T-helper 1 cell treated with Interleukin-12 subunit alpha and Interleukin-12 subunit beta and Interleukin-4 antibody, amounts not matched to agents 30 μg/mL and 1 μg/mL, for 36 hours (primary cell): ENCODE measurements at regions not wholly inside any gene's neighbourhood (a gene's known extent, or its start where the extent isn't known, plus 50 kb on each side); places are given as distances from the start of the nearest gene placed in this dataset.

Experiments used
- H3K27ac Mint-ChIP-seq: one replicate; pipeline ENCODE4 v1.8.0; 2021; ENCODE audit warnings: mild to moderate bottlenecking, mixed read lengths
- H3K27me3 Mint-ChIP-seq: one replicate; pipeline ENCODE4 v1.8.0; 2021; ENCODE audit warnings: low read depth, mixed read lengths
- H3K36me3 Mint-ChIP-seq: one replicate; pipeline ENCODE4 v1.8.0; 2021; ENCODE audit warnings: low read depth, mixed read lengths
- H3K4me1 Mint-ChIP-seq: one replicate; pipeline ENCODE4 v1.8.0; 2021; ENCODE audit warnings: low read depth, mixed read lengths
- H3K4me3 Mint-ChIP-seq: one replicate; pipeline ENCODE4 v1.8.0; 2021; ENCODE audit warnings: mild to moderate bottlenecking, moderate library complexity, mixed read lengths
- H3K9me3 Mint-ChIP-seq: one replicate; pipeline ENCODE4 v1.8.0; 2021; ENCODE audit warnings: mixed read lengths

DNA sequence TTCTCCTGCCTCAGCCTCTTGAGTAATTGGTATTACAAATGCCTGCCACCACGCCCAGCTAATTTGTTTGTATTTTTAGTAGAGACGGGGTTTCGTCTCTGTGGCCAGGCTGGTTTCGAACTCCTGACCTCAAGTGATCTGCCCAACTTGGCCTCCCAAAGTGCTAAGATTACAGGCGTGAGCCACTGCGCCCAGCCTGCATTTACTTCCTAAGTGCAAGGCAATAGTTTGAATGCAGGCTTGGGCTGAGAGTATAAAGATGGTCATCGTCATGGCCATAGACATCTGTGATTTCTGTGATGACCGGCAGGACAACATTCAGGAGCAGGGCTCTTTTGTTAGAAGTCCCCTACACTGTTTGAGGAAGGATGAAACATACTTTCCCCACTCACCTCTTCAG lies 393.9 kb upstream of the SHH start:
- no peak overlapping the region for H3K27ac Mint-ChIP-seq
- no peaks in the 10 kb centered on the region for H3K4me1 Mint-ChIP-seq
- no peak overlapping the region for H3K4me3 Mint-ChIP-seq
- H3K27me3 Mint-ChIP-seq, result no peaks in the 10 kb centered on the region
- no peaks in the 10 kb centered on the region for H3K36me3 Mint-ChIP-seq
- H3K9me3 Mint-ChIP-seq, result no peaks in the 10 kb centered on the region

DNA sequence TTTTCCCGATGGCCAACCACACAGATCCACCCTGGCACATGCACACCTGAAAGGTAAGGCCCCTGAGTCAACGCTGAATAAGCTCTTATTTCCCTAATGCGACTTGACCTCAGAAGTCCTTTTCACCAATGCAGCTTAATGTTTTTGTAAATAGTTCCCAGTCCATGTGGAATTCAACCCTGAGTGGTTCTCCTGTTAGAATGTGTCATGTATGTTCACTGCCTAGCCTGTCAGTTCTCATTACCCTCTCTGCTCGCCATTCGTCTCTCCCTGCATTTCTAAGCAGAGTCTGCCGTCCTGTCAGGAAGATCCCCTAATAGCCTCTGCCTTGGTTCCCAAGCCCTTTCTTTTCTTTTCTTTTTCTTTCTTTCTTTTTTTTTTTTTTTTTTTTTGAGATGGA lies 392.6 kb upstream of the SHH start:
- Mint-ChIP-seq H3K27me3 (no peaks in the 10 kb centered on the region), H3K4me1 (no peaks in the 10 kb centered on the region), H3K9me3 (no peaks in the 10 kb centered on the region), H3K27ac (no peak overlapping the region), H3K36me3 (no peaks in the 10 kb centered on the region), H3K4me3 (no peak overlapping the region)

DNA sequence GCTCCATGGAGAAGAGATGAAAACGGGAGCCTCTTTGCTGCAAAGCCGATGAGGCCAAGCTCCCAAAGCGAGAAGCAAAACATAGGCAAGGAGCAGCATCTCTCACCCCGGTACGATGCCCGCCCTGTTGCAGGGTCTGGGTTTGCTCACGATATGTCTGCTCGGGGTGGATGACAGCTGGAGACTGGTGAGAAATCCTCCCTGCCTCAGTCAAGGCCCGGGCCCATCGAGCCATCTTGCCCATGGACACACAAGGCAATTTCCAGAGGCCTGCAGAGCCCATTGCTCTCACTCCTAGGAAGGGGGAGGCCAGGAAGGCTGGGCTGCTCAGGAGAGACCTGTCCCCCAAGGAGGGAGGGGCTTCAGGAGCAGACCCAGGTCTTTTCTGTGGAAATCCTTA lies 391.7 kb upstream of the SHH start:
- Mint-ChIP-seq H3K4me1 (no peaks in the 10 kb centered on the region), H3K36me3 (no peaks in the 10 kb centered on the region), H3K9me3 (no peaks in the 10 kb centered on the region), H3K4me3 (no peak overlapping the region), H3K27me3 (no peaks in the 10 kb centered on the region), H3K27ac (no peak overlapping the region)

GRCh38 chr7:156198277-156198676 lies 386.0 kb upstream of the SHH start:
- Mint-ChIP-seq H3K27ac (no peak overlapping the region), H3K36me3 (no peaks in the 10 kb centered on the region), H3K27me3 (no peaks in the 10 kb centered on the region), H3K9me3 (no peaks in the 10 kb centered on the region), H3K4me1 (no peaks in the 10 kb centered on the region), H3K4me3 (no peak overlapping the region)

DNA sequence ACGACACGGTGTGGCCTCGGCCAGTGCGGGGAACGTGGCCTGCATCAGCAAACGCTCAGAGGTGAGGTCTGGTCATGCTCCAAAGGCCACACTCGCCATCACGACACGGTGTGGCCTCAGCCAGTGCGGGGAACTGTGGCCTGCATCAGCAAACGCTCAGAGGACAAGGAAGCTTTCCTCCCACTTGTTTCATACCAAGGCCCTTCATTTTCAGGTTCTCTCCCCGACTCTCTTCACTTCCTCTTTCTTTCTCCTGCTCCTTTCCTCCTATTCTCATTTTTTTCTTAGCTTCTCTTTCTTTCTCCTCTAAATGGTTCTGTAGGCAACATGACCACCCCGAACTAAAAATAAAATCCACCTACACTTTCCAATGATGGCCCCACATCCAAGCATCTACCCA lies 384.4 kb upstream of the SHH start:
- Mint-ChIP-seq H3K4me1 (no peaks in the 10 kb centered on the region), H3K36me3 (no peaks in the 10 kb centered on the region), H3K4me3 (no peak overlapping the region), H3K9me3 (no peaks in the 10 kb centered on the region), H3K27me3 (no peaks in the 10 kb centered on the region), H3K27ac (no peak overlapping the region)

- H3K36me3 Mint-ChIP-seq, result no peaks in the 10 kb centered on the region
- H3K4me3 Mint-ChIP-seq, result no peak overlapping the region
- H3K4me1 Mint-ChIP-seq, result no peaks in the 10 kb centered on the region
- H3K27ac Mint-ChIP-seq, result no peak overlapping the region
- no peaks in the 10 kb centered on the region for H3K27me3 Mint-ChIP-seq
- no peaks in the 10 kb centered on the region for H3K9me3 Mint-ChIP-seq
Observed at GRCh38 chr7:156195276-156195675, 383.0 kb upstream of the SHH start.

- Mint-ChIP-seq H3K27me3 (no peaks in the 10 kb centered on the region), H3K36me3 (no peaks in the 10 kb centered on the region), H3K4me3 (no peak overlapping the region), H3K9me3 (no peaks in the 10 kb centered on the region), H3K4me1 (no peaks in the 10 kb centered on the region), H3K27ac (no peak overlapping the region)
Observed at GRCh38 chr7:156194813-156195212, 382.6 kb upstream of the SHH start.

GRCh38 chr7:156192921-156193320 lies 380.7 kb upstream of the SHH start:
- Mint-ChIP-seq H3K9me3 (no peaks in the 10 kb centered on the region), H3K4me3 (no peak overlapping the region), H3K4me1 (no peaks in the 10 kb centered on the region), H3K36me3 (no peaks in the 10 kb centered on the region), H3K27ac (no peak overlapping the region), H3K27me3 (no peaks in the 10 kb centered on the region)

DNA sequence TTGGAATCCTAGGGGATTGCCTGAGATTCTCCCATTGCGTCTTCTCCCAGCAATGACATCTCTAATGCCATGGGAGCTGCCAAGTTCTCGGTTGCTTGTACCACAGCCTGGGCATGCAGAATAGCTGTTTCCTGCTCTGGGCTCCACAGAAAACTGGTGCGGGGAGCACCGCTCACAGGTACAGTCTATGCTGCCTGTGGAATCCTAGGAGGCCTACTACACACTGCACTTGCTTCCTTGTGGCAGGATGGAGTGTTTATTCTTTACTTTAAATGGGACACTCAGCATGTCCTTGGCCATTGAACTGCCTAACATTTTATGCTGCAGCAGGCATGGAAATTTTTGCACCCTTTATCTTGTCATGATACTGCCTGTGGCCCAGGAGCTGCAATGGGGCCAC lies 378.8 kb upstream of the SHH start:
- Mint-ChIP-seq H3K36me3 (no peaks in the 10 kb centered on the region), H3K27ac (no peak overlapping the region), H3K4me3 (no peak overlapping the region), H3K27me3 (no peaks in the 10 kb centered on the region), H3K4me1 (no peaks in the 10 kb centered on the region), H3K9me3 (no peaks in the 10 kb centered on the region)

DNA sequence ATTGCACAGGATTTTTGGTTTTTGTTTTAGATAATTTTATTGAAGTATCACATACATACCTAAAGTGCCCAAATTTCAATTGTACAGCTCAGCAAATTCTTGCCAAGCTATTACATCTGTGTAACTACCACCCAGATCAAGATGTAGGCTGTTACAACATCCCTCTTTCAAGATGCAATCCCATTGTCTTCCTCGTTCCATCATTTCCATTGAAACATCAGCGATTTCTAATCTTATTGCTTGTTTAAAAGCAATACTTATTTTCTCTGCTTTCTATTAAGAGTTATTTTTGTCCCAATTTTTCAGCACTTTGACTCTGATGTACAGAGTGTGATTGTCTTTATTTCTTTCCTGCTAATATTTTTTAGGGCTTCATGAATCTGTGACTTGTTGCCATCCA lies 372.8 kb upstream of the SHH start:
- no peak overlapping the region for H3K4me3 Mint-ChIP-seq
- H3K27ac Mint-ChIP-seq, result no peak overlapping the region
- H3K4me1 Mint-ChIP-seq, result no peaks in the 10 kb centered on the region
- no peaks in the 10 kb centered on the region for H3K9me3 Mint-ChIP-seq
- peaks cover 3% of the 10 kb centered on the region for H3K27me3 Mint-ChIP-seq
- no peaks in the 10 kb centered on the region for H3K36me3 Mint-ChIP-seq

GRCh38 chr7:156184164-156184563 lies 371.9 kb upstream of the SHH start:
- peaks cover 3% of the 10 kb centered on the region for H3K27me3 Mint-ChIP-seq
- no peaks in the 10 kb centered on the region for H3K4me1 Mint-ChIP-seq
- no peaks in the 10 kb centered on the region for H3K36me3 Mint-ChIP-seq
- H3K9me3 Mint-ChIP-seq, result no peaks in the 10 kb centered on the region
- H3K27ac Mint-ChIP-seq, result no peak overlapping the region
- H3K4me3 Mint-ChIP-seq, result no peak overlapping the region

DNA sequence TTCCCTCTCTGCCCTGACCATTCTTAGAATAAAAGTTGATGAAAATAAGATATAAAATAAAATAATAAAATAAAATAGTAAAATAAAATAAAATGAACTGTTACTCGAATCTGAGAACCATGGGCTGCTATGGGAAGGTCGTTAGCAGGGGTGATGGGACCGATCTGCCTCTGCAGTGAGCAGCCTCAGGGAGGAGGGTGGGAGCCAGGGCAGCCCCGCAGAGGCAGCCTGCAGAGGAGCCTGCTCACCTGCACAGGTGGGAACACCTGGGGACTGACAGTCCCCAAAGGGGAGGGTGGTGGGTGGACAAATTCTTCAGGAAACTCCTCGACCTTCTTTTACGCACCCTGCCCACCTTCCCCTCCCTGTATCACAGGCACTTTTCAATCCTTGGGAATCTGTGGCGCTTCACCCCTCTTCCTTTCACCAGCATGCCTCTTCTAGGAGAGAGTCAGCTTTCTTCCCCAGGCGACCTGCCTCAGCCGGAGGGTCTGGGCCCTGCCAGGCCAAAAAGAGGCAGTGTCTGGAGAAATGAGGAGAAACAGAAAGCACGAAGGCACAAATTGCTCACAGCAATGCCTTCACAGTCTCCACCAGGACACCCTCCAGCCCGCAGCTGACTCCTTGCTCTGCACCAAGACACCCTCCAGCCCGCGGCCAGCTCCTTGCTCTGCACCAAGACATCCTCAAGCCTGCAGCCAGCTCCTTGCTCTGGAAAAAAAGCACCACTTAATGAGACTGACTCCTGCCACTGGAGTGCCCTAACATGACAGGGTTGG lies 368.4 kb upstream of the SHH start:
- Mint-ChIP-seq H3K27me3 (peaks cover 3% of the 10 kb centered on the region), H3K9me3 (no peaks in the 10 kb centered on the region), H3K36me3 (no peaks in the 10 kb centered on the region), H3K27ac (no peak overlapping the region), H3K4me1 (no peaks in the 10 kb centered on the region), H3K4me3 (no peak overlapping the region)

- Mint-ChIP-seq H3K36me3 (no peaks in the 10 kb centered on the region), H3K4me3 (no peak overlapping the region), H3K27me3 (peaks cover 3% of the 10 kb centered on the region), H3K9me3 (no peaks in the 10 kb centered on the region), H3K27ac (no peak overlapping the region), H3K4me1 (no peaks in the 10 kb centered on the region)
Observed at GRCh38 chr7:156179872-156180390, 367.7 kb upstream of the SHH start.

DNA sequence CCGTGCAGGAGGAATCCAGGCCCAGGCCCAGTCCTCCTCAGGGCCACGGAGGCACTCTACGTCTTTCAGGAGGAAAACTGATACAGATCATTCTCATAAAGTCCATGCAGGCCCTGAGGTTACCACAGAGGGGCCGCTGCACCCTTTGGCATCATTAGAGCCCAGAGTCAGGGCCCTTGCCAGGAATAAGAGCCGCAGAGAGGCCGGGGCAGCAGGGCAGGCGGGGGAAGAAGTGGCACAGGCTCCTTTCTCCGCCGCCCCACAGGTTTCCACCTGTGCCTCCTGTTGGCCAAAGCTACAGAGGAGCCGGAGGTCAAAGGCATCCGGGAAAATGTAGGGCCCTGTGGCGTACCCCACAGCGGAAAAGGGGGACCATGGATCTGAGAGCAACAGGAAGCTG lies 366.6 kb upstream of the SHH start:
- no peak overlapping the region for H3K27ac Mint-ChIP-seq
- no peaks in the 10 kb centered on the region for H3K27me3 Mint-ChIP-seq
- no peaks in the 10 kb centered on the region for H3K4me1 Mint-ChIP-seq
- H3K4me3 Mint-ChIP-seq, result no peak overlapping the region
- no peaks in the 10 kb centered on the region for H3K9me3 Mint-ChIP-seq
- H3K36me3 Mint-ChIP-seq, result no peaks in the 10 kb centered on the region

- no peaks in the 10 kb centered on the region for H3K9me3 Mint-ChIP-seq
- H3K36me3 Mint-ChIP-seq, result no peaks in the 10 kb centered on the region
- H3K4me1 Mint-ChIP-seq, result no peaks in the 10 kb centered on the region
- no peaks in the 10 kb centered on the region for H3K27me3 Mint-ChIP-seq
- H3K4me3 Mint-ChIP-seq, result no peak overlapping the region
- H3K27ac Mint-ChIP-seq, result no peak overlapping the region
Observed at GRCh38 chr7:156178214-156178613, 366.0 kb upstream of the SHH start.
